Cardiac muscle cell (in vitro differentiated cells and primary cell): ENCODE measurements at regions not wholly inside any gene's neighbourhood (a gene's known extent, or its start where the extent isn't known, plus 50 kb on each side); places are given as distances from the start of the nearest gene placed in this dataset.
A peak's percentile ranks its signal among the peaks of the same experiment; 100 is the strongest.

ENCODE experiments used
- DNase-seq, 2 donors: peaks; one replicate each; pipeline versions ENCODE4 v3.0.0 to v3.0.0-alpha.2; 2010 to 2017; ENCODE audit warnings: low read depth in 1 of 2, low spot score in 1 of 2
- H3K27ac ChIP-seq: fragments of 200-600 bp; sonication (generic); 2 replicates; pipeline ENCODE4 v1.5.1; 2016
- H3K27me3 ChIP-seq: fragments of 200-600 bp; sonication (generic); 2 replicates; pipeline ENCODE4 v1.6.0; 2016; ENCODE audit warnings: control low read depth
- H3K36me3 ChIP-seq: fragments of 200-600 bp; sonication (generic); 2 replicates; pipeline ENCODE4 v1.5.1; 2016; ENCODE audit warnings: control low read depth
- H3K4me1 ChIP-seq: fragments of 200-600 bp; sonication (generic); 2 replicates; pipeline ENCODE4 v1.8.1; 2017; ENCODE audit warnings: low read depth, mild to moderate bottlenecking, mixed run types
- H3K4me3 ChIP-seq: fragments of 200-600 bp; sonication (generic); 2 replicates; pipeline ENCODE4 v1.5.1; 2016; ENCODE audit warnings: mild to moderate bottlenecking
- H3K9me3 ChIP-seq: fragments of 200-600 bp; sonication (generic); 2 replicates; pipeline ENCODE4 v1.5.1; 2017; ENCODE audit warnings: low read depth, mild to moderate bottlenecking, control low read depth
- TF ChIP-seq, protein P1 (sequence below): IDR thresholded peaks from 2 replicates; pipeline ENCODE4 v1.5.1; 2012; ENCODE audit warnings: low read depth, mild to moderate bottlenecking, low read length

DNA sequence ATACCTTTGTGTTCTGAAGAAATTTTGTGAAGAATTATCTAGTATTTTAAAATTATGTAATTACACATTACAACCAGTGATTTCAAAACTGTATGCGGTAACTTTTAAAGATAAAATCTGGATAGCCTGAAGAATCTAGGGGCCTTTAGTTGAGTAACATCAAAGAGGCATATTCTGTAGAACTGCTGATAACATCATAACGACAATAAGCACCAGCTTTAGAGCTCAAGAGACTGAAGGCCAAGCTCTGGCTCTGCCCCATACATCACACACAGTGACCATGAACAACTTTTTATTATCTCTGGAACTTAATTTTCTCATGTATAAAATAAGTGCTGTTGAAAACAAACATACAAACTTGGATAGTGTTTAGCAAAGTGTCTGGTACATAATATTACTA, 121.1 kb upstream of the RHOBTB1 start:
- Histone ChIP-seq H3K27me3 (no peaks in the 10 kb centered on the region), H3K9me3 (no peaks in the 10 kb centered on the region), H3K36me3 (no peaks in the 10 kb centered on the region), H3K27ac (no peak overlapping the region), H3K4me1 (no peaks in the 10 kb centered on the region), H3K4me3 (no peak overlapping the region)
- no peak for DNase-seq
- TF ChIP-seq, protein P1, sequence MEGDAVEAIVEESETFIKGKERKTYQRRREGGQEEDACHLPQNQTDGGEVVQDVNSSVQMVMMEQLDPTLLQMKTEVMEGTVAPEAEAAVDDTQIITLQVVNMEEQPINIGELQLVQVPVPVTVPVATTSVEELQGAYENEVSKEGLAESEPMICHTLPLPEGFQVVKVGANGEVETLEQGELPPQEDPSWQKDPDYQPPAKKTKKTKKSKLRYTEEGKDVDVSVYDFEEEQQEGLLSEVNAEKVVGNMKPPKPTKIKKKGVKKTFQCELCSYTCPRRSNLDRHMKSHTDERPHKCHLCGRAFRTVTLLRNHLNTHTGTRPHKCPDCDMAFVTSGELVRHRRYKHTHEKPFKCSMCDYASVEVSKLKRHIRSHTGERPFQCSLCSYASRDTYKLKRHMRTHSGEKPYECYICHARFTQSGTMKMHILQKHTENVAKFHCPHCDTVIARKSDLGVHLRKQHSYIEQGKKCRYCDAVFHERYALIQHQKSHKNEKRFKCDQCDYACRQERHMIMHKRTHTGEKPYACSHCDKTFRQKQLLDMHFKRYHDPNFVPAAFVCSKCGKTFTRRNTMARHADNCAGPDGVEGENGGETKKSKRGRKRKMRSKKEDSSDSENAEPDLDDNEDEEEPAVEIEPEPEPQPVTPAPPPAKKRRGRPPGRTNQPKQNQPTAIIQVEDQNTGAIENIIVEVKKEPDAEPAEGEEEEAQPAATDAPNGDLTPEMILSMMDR: no peak

DNA sequence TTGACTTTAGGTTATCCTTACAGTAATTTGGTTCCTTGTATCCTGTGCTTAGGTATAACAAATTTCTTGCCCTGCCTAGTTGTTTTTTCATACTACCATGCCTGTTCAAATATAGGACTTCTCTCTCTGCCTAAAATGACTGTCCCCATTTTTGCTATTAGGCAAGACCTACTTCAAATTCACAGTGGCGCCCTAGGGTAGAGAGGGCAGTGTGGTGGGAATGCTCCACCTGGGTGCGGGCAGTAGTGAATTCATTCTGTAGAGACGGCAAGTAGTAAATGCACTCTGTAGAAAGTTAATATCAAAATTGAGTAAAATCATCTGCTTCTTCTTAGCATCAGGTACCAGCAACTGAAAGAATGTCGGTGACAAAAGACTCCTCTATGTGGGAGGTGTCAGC, 120.4 kb upstream of the RHOBTB1 start:
- H3K4me3 ChIP-seq: no peak overlapping the region
- H3K27ac ChIP-seq: no peak overlapping the region
- H3K9me3 ChIP-seq: no peaks in the 10 kb centered on the region
- TF ChIP-seq, protein P1: no peak
- no peak for DNase-seq
- H3K4me1 ChIP-seq: no peaks in the 10 kb centered on the region
- no peaks in the 10 kb centered on the region for H3K27me3 ChIP-seq
- no peaks in the 10 kb centered on the region for H3K36me3 ChIP-seq

DNA sequence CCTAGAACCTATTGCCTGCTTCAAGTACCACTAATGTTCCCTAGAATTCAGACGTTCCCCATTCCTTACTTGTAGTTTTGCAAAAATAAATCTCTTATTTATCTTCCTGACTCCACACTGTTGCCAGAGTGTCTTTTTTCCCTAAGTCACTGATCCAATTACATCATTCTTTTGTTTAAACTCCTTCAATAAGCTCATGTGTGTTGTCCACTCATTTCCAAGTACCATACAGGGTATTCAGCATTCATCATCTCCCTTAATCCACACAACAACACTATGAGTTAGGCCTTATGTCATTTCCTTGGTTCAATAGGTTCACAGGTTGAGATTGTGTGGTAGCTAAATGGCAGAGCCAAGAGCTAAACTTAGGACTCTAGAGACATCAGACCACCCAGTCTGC, 119.9 kb upstream of the RHOBTB1 start:
- Histone ChIP-seq H3K36me3 (no peaks in the 10 kb centered on the region), H3K4me3 (no peak overlapping the region), H3K27ac (no peak overlapping the region), H3K27me3 (no peaks in the 10 kb centered on the region), H3K4me1 (no peaks in the 10 kb centered on the region), H3K9me3 (no peaks in the 10 kb centered on the region)
- TF ChIP-seq, protein P1: no peak
- DNase-seq: no peak

DNA sequence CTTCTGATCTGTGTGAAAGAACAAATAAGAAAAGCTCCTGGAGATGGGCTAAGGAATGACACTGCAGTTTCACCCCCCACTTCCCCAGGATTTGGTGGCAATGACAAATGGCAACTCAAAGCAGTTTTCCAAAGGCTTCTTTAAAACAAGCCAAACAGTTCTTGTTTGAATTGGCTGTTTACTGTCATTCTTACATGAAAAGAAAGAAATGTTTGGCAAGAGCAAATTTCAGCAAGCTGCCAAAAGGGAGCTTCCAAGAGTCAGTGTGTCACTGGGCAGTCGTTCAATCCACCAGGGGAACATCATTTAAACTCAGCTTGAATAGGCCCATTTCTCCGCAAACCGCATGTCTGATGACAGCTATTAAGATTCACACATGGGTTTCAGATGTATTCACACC, 119.0 kb upstream of the RHOBTB1 start:
- TF ChIP-seq, protein P1: no peak
- Histone ChIP-seq H3K27me3 (no peaks in the 10 kb centered on the region), H3K36me3 (no peaks in the 10 kb centered on the region), H3K4me1 (no peaks in the 10 kb centered on the region), H3K27ac (no peak overlapping the region), H3K9me3 (no peaks in the 10 kb centered on the region), H3K4me3 (no peak overlapping the region)
- peak in 1 of 2 donors; percentile 14 for DNase-seq

DNA sequence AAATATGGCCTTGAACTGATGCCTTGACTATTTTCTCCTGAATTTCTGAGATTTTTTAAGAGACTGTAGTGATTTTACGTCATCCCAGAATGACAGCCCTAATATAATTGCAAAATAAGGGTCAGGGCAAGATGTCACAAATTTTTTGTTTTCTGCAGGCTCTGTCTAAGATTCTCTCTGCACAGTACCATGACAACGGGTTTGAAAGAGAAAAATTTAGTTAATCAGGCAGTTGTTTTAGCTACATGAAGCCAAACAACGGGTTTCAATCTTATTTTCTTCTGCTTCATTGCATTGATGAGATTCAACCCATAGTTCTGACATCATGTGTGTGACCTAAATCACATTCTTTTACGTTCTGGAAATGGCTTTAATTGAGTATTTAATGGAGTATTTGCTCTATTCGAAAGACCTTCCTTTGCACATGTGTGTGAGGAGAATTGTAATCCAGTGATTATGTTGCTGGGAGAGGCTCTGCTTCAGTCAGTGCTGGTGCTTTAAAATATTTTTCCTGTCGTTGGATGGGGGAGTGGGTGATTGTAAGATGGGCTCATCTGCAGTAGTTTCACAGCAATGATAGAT, 118.0 kb upstream of the RHOBTB1 start:
- H3K9me3 ChIP-seq: no peaks in the 10 kb centered on the region
- H3K27ac ChIP-seq: no peak overlapping the region
- H3K36me3 ChIP-seq: no peaks in the 10 kb centered on the region
- H3K4me3 ChIP-seq: no peak overlapping the region
- TF ChIP-seq, protein P1: no peak
- no peak for DNase-seq
- H3K27me3 ChIP-seq: no peaks in the 10 kb centered on the region
- no peaks in the 10 kb centered on the region for H3K4me1 ChIP-seq

DNA sequence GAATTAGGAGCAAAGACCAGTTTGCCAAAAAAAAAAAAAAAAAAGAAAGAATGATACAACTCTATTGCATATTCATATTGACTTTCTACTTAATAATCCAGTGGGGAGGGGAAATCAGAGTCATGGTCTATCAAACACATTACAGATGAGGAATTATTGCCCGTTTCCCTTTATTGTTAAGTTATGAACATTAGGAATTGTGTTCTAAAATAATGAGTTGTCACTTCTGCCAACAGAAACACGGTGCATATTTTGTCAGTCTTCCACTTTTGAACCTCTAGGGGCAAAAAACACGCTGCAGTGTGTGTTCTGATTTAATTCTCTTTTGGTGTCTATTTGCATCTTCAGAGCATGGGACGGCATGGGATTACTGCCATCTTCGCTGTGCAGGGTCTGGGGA, 115.7 kb upstream of the RHOBTB1 start:
- Histone ChIP-seq H3K36me3 (no peaks in the 10 kb centered on the region), H3K4me1 (no peaks in the 10 kb centered on the region), H3K9me3 (no peaks in the 10 kb centered on the region), H3K4me3 (no peak overlapping the region), H3K27ac (no peak overlapping the region), H3K27me3 (no peaks in the 10 kb centered on the region)
- no peak for DNase-seq
- TF ChIP-seq, protein P1: no peak
